HEK293 (cell line): ENCODE measurements at regions not wholly inside any gene's neighbourhood (a gene's known extent, or its start where the extent isn't known, plus 50 kb on each side); places are given as distances from the start of the nearest gene placed in this dataset.
"Not testable (repeated sequence)": the region's sequence is repeated elsewhere in the genome, so short reads cannot be mapped to it uniquely, and the experiment has no call there.

Experiments
- CTCF ChIA-PET: fragments of 350-600 bp; formaldehyde crosslinking; extraction: SDS; loops from one replicate; lab custom pipeline; 2021; ENCODE audit warnings: antibody characterized with exemption; lab: Yijun Ruan, JAX
- POLR2A ChIA-PET: fragments of 300-600 bp; formaldehyde crosslinking; extraction: SDS; loops from one replicate; lab custom pipeline; 2020; ENCODE audit warnings: antibody characterized with exemption, inconsistent platforms; lab: Yijun Ruan, JAX
- H3K27ac ChIP-seq: fragments of 200-500 bp; sonication (Bioruptor generic); 2 replicates; pipeline ENCODE4 v1.5.1; 2014; ENCODE audit warnings: low read depth, low read length, control low read depth, inconsistent platforms; ENCODE audit errors: extremely low read depth
- H3K36me3 ChIP-seq, 2 experiments: fragments of 200-500 bp in 1 of 2; sonication (Bioruptor generic) in 1 of 2; 1 replicate in 1 of 2; 2 replicates in 1 of 2; pipeline ENCODE4 v1.5.1; 2014 to 2017; ENCODE audit warnings: inconsistent platforms in 2 of 2, low read length in 2 of 2; ENCODE audit not compliant: control insufficient read depth in 2 of 2, insufficient read depth in 1 of 2
- H3K4me1 ChIP-seq: fragments of 200-500 bp; sonication (Bioruptor generic); 2 replicates; pipeline ENCODE4 v1.5.1; 2014; ENCODE audit warnings: mild to moderate bottlenecking, low read length, inconsistent platforms; ENCODE audit not compliant: control insufficient read depth, insufficient read depth
- H3K4me3 ChIP-seq: 2 replicates; pipeline ENCODE4 v1.5.1; 2011; ENCODE audit warnings: low read depth, mild to moderate bottlenecking, control low read depth, low read length, moderate library complexity
- H3K9me3 ChIP-seq: fragments of 200-500 bp; sonication (Bioruptor generic); 2 replicates; pipeline ENCODE4 v1.5.1; 2014; ENCODE audit warnings: low read depth, low read length, inconsistent platforms; ENCODE audit not compliant: control insufficient read depth, insufficient read depth
- ZFP41 ChIP-seq: fragments of 450-650 bp; formaldehyde crosslinking; IDR thresholded peaks from 2 replicates; pipeline ENCODE4 v1.5.1; 2016; ENCODE audit warnings: missing biosample characterization, missing genetic modification characterization, borderline replicate concordance
- ZNF473 ChIP-seq: fragments of 450-650 bp; formaldehyde crosslinking; IDR thresholded peaks from 2 replicates; pipeline ENCODE4 v1.5.1; 2017; ENCODE audit warnings: missing biosample characterization, missing genetic modification characterization
- ZNF677 ChIP-seq: fragments of 450-650 bp; IDR thresholded peaks from 2 replicates; pipeline ENCODE4 v1.5.0; 2018; ENCODE audit warnings: missing biosample characterization, mild to moderate bottlenecking, missing genetic modification characterization, moderate library complexity
- TF ChIP-seq, protein P1 (sequence below): fragments of 450-650 bp; formaldehyde crosslinking; IDR thresholded peaks from 2 replicates; pipeline ENCODE4 v1.5.1; 2016; ENCODE audit warnings: missing biosample characterization, missing genetic modification characterization, low read depth
- TF ChIP-seq, protein P2 (sequence below): fragments of 450-650 bp; formaldehyde crosslinking; IDR thresholded peaks from 2 replicates; pipeline ENCODE4 v1.5.1; 2016; ENCODE audit warnings: missing biosample characterization, missing genetic modification characterization
- TF ChIP-seq, protein P3 (sequence below): fragments of 450-650 bp; formaldehyde crosslinking; IDR thresholded peaks from 2 replicates; pipeline ENCODE4 v1.5.1; 2016; ENCODE audit warnings: missing biosample characterization, missing genetic modification characterization, low read depth

- TF ChIP-seq, protein P1, sequence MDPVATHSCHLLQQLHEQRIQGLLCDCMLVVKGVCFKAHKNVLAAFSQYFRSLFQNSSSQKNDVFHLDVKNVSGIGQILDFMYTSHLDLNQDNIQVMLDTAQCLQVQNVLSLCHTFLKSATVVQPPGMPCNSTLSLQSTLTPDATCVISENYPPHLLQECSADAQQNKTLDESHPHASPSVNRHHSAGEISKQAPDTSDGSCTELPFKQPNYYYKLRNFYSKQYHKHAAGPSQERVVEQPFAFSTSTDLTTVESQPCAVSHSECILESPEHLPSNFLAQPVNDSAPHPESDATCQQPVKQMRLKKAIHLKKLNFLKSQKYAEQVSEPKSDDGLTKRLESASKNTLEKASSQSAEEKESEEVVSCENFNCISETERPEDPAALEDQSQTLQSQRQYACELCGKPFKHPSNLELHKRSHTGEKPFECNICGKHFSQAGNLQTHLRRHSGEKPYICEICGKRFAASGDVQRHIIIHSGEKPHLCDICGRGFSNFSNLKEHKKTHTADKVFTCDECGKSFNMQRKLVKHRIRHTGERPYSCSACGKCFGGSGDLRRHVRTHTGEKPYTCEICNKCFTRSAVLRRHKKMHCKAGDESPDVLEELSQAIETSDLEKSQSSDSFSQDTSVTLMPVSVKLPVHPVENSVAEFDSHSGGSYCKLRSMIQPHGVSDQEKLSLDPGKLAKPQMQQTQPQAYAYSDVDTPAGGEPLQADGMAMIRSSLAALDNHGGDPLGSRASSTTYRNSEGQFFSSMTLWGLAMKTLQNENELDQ: no peak
- TF ChIP-seq, protein P2, sequence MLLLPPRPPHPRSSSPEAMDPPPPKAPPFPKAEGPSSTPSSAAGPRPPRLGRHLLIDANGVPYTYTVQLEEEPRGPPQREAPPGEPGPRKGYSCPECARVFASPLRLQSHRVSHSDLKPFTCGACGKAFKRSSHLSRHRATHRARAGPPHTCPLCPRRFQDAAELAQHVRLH: no peak
- TF ChIP-seq, all 188 proteins: peak for 0
Measured at GRCh38 chr17:22090263-22090935, 398.1 kb downstream of the KCNJ18 start (continued).

DNA sequence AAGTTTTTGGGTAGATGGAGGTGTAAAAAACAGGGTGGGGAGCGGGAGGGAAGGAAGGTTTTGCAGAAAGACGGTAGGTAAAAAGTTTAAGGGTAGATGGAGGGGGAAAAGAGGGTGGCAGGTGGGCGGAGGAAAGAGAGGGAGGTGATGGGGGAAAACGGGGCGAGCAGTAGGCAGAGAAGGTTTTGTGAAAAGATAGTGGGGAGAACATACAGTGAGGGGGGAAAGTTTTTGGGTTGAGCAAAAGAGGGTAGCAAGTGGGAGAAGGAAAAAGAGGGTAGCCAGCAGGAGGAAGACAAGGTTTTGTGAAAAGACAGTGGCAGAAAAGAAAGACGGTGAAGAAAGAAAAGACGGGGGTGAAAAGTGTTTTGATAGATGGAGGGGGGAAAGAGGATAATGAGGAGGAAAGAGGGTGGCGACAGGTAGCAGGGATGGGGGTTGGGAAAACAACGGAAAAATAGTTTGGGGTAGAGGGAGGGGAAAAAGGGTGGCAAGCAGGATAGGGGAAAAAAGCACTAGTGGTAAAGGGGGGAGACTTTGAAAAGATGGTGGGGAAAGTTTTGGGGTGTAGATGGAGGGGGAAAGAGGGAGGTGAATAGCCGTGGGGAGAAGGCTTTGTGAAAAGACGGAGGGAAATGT, 398.8 kb downstream of the KCNJ18 start:
- H3K27ac ChIP-seq, H3K4me3 ChIP-seq, H3K4me1 ChIP-seq, CTCF ChIA-PET, H3K9me3 ChIP-seq, H3K36me3 ChIP-seq, POLR2A ChIA-PET: not testable (repeated sequence)

- H3K36me3 ChIP-seq, POLR2A ChIA-PET, H3K27ac ChIP-seq, H3K4me1 ChIP-seq, CTCF ChIA-PET, H3K9me3 ChIP-seq, H3K4me3 ChIP-seq: not testable (repeated sequence)
Measured at GRCh38 chr17:22091840-22092239, 399.5 kb downstream of the KCNJ18 start.

GRCh38 chr17:22095414-22095813, 403.1 kb downstream of the KCNJ18 start:
- POLR2A ChIA-PET, CTCF ChIA-PET, H3K9me3 ChIP-seq, H3K36me3 ChIP-seq, H3K4me3 ChIP-seq, H3K4me1 ChIP-seq, H3K27ac ChIP-seq: not testable (repeated sequence)

DNA sequence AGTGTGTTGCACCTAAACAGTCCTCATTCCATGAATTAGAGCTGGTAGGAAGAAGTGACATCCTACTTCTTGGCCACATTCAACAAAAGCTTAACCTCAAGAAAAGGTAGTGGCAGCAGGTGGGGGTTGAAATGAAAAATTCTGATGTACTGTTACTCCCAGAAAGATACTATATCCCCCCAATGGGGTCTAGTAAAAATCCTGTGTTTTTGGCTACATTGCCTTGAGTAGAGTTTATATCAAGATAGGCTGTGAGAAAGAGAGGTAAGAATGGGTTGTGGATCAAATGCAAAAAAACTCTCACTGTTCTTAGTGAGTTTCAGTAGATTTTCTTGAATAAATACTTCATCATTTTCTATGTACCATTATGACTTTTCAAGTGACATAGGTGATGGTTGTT, 407.3 kb downstream of the KCNJ18 start:
- H3K4me3 ChIP-seq, H3K27ac ChIP-seq, H3K36me3 ChIP-seq, POLR2A ChIA-PET, CTCF ChIA-PET, H3K9me3 ChIP-seq, H3K4me1 ChIP-seq: not testable (repeated sequence)
- TF ChIP-seq ZNF677 (tag by site-specific recombination): peak; percentile 65; the same call in 1 of the 2 replicates

GRCh38 chr17:22102177-22102576, 409.9 kb downstream of the KCNJ18 start:
- CTCF ChIA-PET: no interaction called here
- TF ChIP-seq, protein P2: no peak
- TF ChIP-seq ZNF473 (tag by site-specific recombination) (no peak), ZFP41 (tag by site-specific recombination) (no peak)
- TF ChIP-seq, protein P3, sequence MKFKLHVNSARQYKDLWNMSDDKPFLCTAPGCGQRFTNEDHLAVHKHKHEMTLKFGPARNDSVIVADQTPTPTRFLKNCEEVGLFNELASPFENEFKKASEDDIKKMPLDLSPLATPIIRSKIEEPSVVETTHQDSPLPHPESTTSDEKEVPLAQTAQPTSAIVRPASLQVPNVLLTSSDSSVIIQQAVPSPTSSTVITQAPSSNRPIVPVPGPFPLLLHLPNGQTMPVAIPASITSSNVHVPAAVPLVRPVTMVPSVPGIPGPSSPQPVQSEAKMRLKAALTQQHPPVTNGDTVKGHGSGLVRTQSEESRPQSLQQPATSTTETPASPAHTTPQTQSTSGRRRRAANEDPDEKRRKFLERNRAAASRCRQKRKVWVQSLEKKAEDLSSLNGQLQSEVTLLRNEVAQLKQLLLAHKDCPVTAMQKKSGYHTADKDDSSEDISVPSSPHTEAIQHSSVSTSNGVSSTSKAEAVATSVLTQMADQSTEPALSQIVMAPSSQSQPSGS: no peak
- POLR2A ChIA-PET: no interaction called here
- no peaks in the 10 kb centered on the region for H3K36me3 ChIP-seq
- H3K27ac ChIP-seq: no peak overlapping the region
- H3K4me1 ChIP-seq: no peaks in the 10 kb centered on the region
- no peaks in the 10 kb centered on the region for H3K9me3 ChIP-seq
- H3K4me3 ChIP-seq: no peak overlapping the region

DNA sequence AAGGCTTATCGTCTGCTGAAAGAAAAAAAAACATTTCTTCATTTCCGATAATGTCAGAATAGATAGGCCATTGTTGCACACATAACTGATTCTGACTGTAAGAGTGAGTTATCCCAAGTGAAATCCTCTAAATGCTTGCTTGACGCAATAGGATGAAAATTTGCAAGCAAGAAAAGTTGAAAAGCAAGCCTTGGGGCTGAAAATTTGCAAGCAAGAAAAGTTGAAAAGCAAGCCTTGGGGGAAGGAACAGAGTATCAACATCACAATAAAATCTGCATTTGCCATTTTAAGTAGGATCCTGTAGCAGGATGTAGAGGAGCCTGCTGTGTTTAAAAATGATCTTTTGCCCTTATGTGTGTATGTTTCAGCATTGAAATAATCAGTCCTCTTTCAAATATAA, 424.4 kb downstream of the KCNJ18 start:
- H3K4me3 ChIP-seq, H3K4me1 ChIP-seq, H3K36me3 ChIP-seq, CTCF ChIA-PET, POLR2A ChIA-PET, H3K27ac ChIP-seq, H3K9me3 ChIP-seq: not testable (repeated sequence)

GRCh38 chr17:22117401-22117800, 425.1 kb downstream of the KCNJ18 start:
- POLR2A ChIA-PET, H3K4me1 ChIP-seq, H3K27ac ChIP-seq, CTCF ChIA-PET, H3K4me3 ChIP-seq, H3K9me3 ChIP-seq, H3K36me3 ChIP-seq: not testable (repeated sequence)

DNA sequence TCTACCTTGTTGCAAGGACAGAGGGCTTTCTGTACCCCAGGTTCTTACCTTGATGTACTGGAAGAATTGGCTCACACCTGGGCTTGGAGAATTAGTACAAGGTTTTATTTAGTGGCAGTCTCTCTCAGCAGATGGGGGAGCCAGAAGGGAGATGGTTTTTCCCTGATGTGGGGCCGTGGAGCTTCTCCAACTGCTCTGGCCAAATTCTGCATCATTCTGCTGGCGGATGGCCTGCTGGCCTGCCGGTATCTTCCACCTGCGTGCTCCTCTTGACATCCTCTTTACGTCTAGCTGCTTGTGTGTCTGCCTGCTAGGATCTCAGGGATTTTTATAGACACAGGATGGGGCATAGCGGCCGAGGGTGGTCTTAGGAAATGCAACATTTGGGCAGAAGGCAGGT, 426.7 kb downstream of the KCNJ18 start:
- H3K9me3 ChIP-seq, H3K4me1 ChIP-seq, POLR2A ChIA-PET, H3K4me3 ChIP-seq, H3K36me3 ChIP-seq, H3K27ac ChIP-seq: not testable (repeated sequence)
- CTCF ChIA-PET: interaction anchor here (0.7 kb wide), 1 partner anchor 9 kb away, joined by 3 read pairs; no protein-coding TSS in a partner anchor
